Left lobe of liver (tissue), 2 donors: ENCODE measurements at regions not wholly inside any gene's neighbourhood (a gene's known extent, or its start where the extent isn't known, plus 50 kb on each side); places are given as distances from the start of the nearest gene placed in this dataset.

Experiments
- ATAC-seq: fragments of 200-7000 bp; cut with Tn5 transposase; one replicate; pipeline ENCODE4 v1.9.1; 2020; ENCODE audit warnings: mild to moderate bottlenecking, moderate library complexity
- DNase-seq: peaks from one replicate; pipeline ENCODE4 v3.0.0-alpha.2; 2020; ENCODE audit warnings: low spot score
- donor health status: DM: no; HTN: no; CAD: no; lungs with moderate emphysema.
- donor health status: DM: no; HTN: yes; CAD: no.

GRCh38 chr1:163406772-163407171, 85.0 kb downstream of the NUF2 start:
- ATAC-seq (no peak), DNase-seq (no peak)

GRCh38 chr1:163408262-163408661, 86.5 kb downstream of the NUF2 start:
- ATAC-seq (no peak), DNase-seq (no peak)

- ATAC-seq (peak; percentile 74), DNase-seq (no peak)
Observed at GRCh38 chr1:163410073-163410999, 88.6 kb downstream of the NUF2 start.

GRCh38 chr1:163412221-163412620, 90.5 kb downstream of the NUF2 start:
- ATAC-seq (no peak), DNase-seq (no peak)

GRCh38 chr1:163414778-163415177, 93.0 kb downstream of the NUF2 start:
- DNase-seq (no peak), ATAC-seq (no peak)

- DNase-seq (no peak), ATAC-seq (no peak)
Observed at GRCh38 chr1:163421701-163422100, 99.9 kb downstream of the NUF2 start.

GRCh38 chr1:163422738-163423404, 101.1 kb downstream of the NUF2 start:
- ATAC-seq: no peak
- no peak for DNase-seq

GRCh38 chr1:163426505-163427251, 104.9 kb downstream of the NUF2 start:
- ATAC-seq (no peak), DNase-seq (no peak)

GRCh38 chr1:163427279-163427678, 105.5 kb downstream of the NUF2 start:
- no peak for DNase-seq
- ATAC-seq: no peak

- DNase-seq: no peak
- ATAC-seq: no peak
Observed at GRCh38 chr1:163436140-163436812, 114.5 kb downstream of the NUF2 start.

GRCh38 chr1:163439471-163439870, 117.7 kb downstream of the NUF2 start:
- ATAC-seq: no peak
- DNase-seq: no peak

- no peak for ATAC-seq
Observed at GRCh38 chr1:163440090-163440489, 118.3 kb downstream of the NUF2 start.

GRCh38 chr1:163442231-163442879, 120.6 kb downstream of the NUF2 start:
- DNase-seq (no peak), ATAC-seq (no peak)

More at GRCh38 chr1:163440090-163440489, 118.3 kb downstream of the NUF2 start:
- DNase-seq: no peak

- DNase-seq (no peak), ATAC-seq (no peak)
Observed at GRCh38 chr1:163442895-163443294, 121.1 kb downstream of the NUF2 start.

GRCh38 chr1:163443863-163444262, 122.1 kb downstream of the NUF2 start:
- DNase-seq (no peak), ATAC-seq (no peak)

GRCh38 chr1:163444665-163445064, 122.9 kb downstream of the NUF2 start:
- no peak for DNase-seq
- no peak for ATAC-seq

GRCh38 chr1:163450986-163451385, 129.2 kb downstream of the NUF2 start:
- ATAC-seq: no peak
- no peak for DNase-seq

- DNase-seq (no peak), ATAC-seq (no peak)
Observed at GRCh38 chr1:163459539-163459938, 137.8 kb downstream of the NUF2 start.

- DNase-seq: no peak
- ATAC-seq: no peak
Observed at GRCh38 chr1:163467289-163467688, 145.5 kb downstream of the NUF2 start.
